ENCODE measurements at regions not wholly inside any gene's neighbourhood (a gene's known extent, or its start where the extent isn't known, plus 50 kb on each side); places are given as distances from the start of the nearest gene placed in this dataset.

- TF ChIP-seq POLR2A (IDR thresholded peaks at IDR 0.05), result no peak
- TF ChIP-seq CTCF (IDR thresholded peaks at IDR 0.05 in 4 of 5, conservative IDR thresholded peaks at IDR 0.05 in 1 of 5), result no peak
Observed at GRCh38 chr4:114302472-114302871, 296.1 kb upstream of the UGT8 start.

Measured in gastrocnemius medialis (tissue), 4 donors.